ENCODE measurements at regions not wholly inside any gene's neighbourhood (a gene's known extent, or its start where the extent isn't known, plus 50 kb on each side); places are given as distances from the start of the nearest gene placed in this dataset.

DNA sequence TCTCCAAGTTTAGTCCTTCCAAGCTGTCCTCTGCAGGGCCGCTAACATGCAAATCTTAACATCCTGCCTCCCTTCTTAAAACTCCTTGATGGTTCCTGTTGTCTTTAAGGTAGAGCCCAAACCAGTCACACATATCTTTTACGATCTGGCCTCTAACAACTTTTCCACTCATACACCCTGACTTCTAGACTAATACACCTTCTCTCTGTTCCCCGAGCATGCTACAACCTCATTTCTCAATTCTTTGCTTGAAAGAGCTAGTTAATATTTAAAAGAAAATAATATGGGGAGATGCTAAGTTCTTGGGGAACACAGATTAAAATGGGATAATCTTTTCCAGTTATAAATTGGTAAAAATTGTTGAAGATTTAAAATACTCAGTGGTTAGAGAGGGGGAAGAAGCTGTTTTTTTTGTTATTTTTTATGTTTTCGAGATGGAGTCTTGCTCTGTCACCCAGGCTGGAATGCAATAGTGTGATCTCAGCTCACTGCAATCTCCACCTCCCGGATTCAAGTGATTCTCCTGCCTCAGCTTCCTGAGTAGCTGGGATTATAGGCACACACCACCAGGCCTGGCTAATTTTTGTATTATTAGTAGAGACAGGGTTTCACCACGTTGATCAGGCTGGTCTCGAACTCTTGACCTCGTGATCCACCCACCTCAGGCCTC, 250.7 kb downstream of the MAFB start:
- TF ChIP-seq, protein P1, sequence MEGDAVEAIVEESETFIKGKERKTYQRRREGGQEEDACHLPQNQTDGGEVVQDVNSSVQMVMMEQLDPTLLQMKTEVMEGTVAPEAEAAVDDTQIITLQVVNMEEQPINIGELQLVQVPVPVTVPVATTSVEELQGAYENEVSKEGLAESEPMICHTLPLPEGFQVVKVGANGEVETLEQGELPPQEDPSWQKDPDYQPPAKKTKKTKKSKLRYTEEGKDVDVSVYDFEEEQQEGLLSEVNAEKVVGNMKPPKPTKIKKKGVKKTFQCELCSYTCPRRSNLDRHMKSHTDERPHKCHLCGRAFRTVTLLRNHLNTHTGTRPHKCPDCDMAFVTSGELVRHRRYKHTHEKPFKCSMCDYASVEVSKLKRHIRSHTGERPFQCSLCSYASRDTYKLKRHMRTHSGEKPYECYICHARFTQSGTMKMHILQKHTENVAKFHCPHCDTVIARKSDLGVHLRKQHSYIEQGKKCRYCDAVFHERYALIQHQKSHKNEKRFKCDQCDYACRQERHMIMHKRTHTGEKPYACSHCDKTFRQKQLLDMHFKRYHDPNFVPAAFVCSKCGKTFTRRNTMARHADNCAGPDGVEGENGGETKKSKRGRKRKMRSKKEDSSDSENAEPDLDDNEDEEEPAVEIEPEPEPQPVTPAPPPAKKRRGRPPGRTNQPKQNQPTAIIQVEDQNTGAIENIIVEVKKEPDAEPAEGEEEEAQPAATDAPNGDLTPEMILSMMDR (conservative IDR thresholded peaks at IDR 0.05; ENCODE audit: low read length): no peak
- no peak for TF ChIP-seq EZH2phosphoT487 (IDR thresholded peaks at IDR 0.05; ENCODE audit: borderline replicate concordance)
